Ureter (tissue), 1 donor: ENCODE measurements at regions not wholly inside any gene's neighbourhood (a gene's known extent, or its start where the extent isn't known, plus 50 kb on each side); places are given as distances from the start of the nearest gene placed in this dataset.
A peak's percentile ranks its signal among the peaks of the same experiment; 100 is the strongest.
"Not testable (repeated sequence)": the region's sequence is repeated elsewhere in the genome, so short reads cannot be mapped to it uniquely, and the experiment has no call there.

ENCODE experiments used
- DNase-seq: peaks from one replicate; pipeline ENCODE4 v3.0.0-alpha.2; 2020; ENCODE audit warnings: low spot score
- donor health status: DM: yes; HTN: yes; CAD: no.

GRCh38 chr2:39874236-39874635, 95.2 kb upstream of the THUMPD2 start:
- no peak for DNase-seq

GRCh38 chr2:39873586-39873985, 94.5 kb upstream of the THUMPD2 start:
- DNase-seq, result no peak

- no peak for DNase-seq
Observed at GRCh38 chr2:39872748-39873147, 93.7 kb upstream of the THUMPD2 start.

- no peak for DNase-seq
Observed at GRCh38 chr2:39871291-39871761, 92.3 kb upstream of the THUMPD2 start.

- no peak for DNase-seq
Observed at GRCh38 chr2:39870871-39871270, 91.8 kb upstream of the THUMPD2 start.

- DNase-seq, result no peak
Observed at GRCh38 chr2:39867268-39867667, 88.2 kb upstream of the THUMPD2 start.

- no peak for DNase-seq
Observed at GRCh38 chr2:39865751-39866150, 86.7 kb upstream of the THUMPD2 start.

- not testable (repeated sequence) for DNase-seq
Observed at GRCh38 chr2:39863672-39864071, 84.6 kb upstream of the THUMPD2 start.

GRCh38 chr2:39860538-39860937, 81.5 kb upstream of the THUMPD2 start:
- DNase-seq, result no peak

GRCh38 chr2:39858677-39859076, 79.6 kb upstream of the THUMPD2 start:
- no peak for DNase-seq

GRCh38 chr2:39855856-39856255, 76.8 kb upstream of the THUMPD2 start:
- no peak for DNase-seq

GRCh38 chr2:39854771-39855170, 75.7 kb upstream of the THUMPD2 start:
- no peak for DNase-seq

- no peak for DNase-seq
Observed at GRCh38 chr2:39852831-39853230, 73.8 kb upstream of the THUMPD2 start.

GRCh38 chr2:39851651-39852110, 72.6 kb upstream of the THUMPD2 start:
- no peak for DNase-seq

GRCh38 chr2:39851251-39851650, 72.2 kb upstream of the THUMPD2 start:
- no peak for DNase-seq

GRCh38 chr2:39849982-39850526, 71.0 kb upstream of the THUMPD2 start:
- DNase-seq, result no peak

- DNase-seq, result no peak
Observed at GRCh38 chr2:39849064-39849463, 70.0 kb upstream of the THUMPD2 start.

GRCh38 chr2:39845460-39846146, 66.5 kb upstream of the THUMPD2 start:
- DNase-seq, result peak; percentile 62

GRCh38 chr2:39839261-39839848, 60.3 kb upstream of the THUMPD2 start:
- no peak for DNase-seq

- no peak for DNase-seq
Observed at GRCh38 chr2:39838589-39838988, 59.5 kb upstream of the THUMPD2 start.

GRCh38 chr2:39837856-39838453, 58.9 kb upstream of the THUMPD2 start:
- DNase-seq, result no peak

- no peak for DNase-seq
Observed at GRCh38 chr2:39836638-39837037, 57.6 kb upstream of the THUMPD2 start.

GRCh38 chr2:39834426-39834825, 55.4 kb upstream of the THUMPD2 start:
- no peak for DNase-seq
